Esophagus muscularis mucosa (tissue), 3 donors: ENCODE measurements at regions not wholly inside any gene's neighbourhood (a gene's known extent, or its start where the extent isn't known, plus 50 kb on each side); places are given as distances from the start of the nearest gene placed in this dataset.

Experiments used
- CTCF ChIP-seq, 3 experiments: fragments of 200-600 bp in 2 of 3; fragments of 450-650 bp in 1 of 3; sonication (generic) in 2 of 3; IDR thresholded peaks; one replicate each; pipeline ENCODE4 v1.5.1; 2017 to 2019; ENCODE audit warnings: antibody characterized with exemption in 3 of 3, mild to moderate bottlenecking in 2 of 3, moderate library complexity in 1 of 3
- EP300 ChIP-seq: sonication (generic); formaldehyde crosslinking; IDR thresholded peaks from one replicate; pipeline ENCODE4 v1.6.1; 2017; ENCODE audit warnings: antibody characterized with exemption

DNA sequence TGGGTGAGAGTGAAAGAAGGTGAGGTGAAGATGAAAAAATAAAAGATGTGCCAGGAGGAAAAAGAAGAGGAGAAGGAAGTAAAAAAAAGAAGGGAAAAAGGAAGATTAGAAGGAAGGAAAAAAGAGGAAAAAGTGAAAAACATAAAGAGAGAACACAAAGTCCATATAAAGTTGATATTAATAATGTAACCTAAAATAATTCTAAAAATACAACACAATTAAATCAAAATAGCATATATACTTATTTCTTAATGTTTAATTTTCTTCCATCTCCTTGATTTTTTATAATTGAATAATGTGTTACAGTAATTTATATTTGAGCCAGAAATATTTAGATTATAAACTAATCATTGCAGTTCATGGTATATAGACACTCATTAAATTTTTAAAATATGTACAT lies 124.4 kb upstream of the NOVA1 start:
- TF ChIP-seq CTCF (IDR thresholded peaks at IDR 0.05), result no peak
- TF ChIP-seq EP300, result no peak
